HEK293 (cell line): ENCODE measurements at regions not wholly inside any gene's neighbourhood (a gene's known extent, or its start where the extent isn't known, plus 50 kb on each side); places are given as distances from the start of the nearest gene placed in this dataset.
"Not testable (repeated sequence)": the region's sequence is repeated elsewhere in the genome, so short reads cannot be mapped to it uniquely, and the experiment has no call there.

ENCODE experiments used
- CTCF ChIA-PET: fragments of 350-600 bp; formaldehyde crosslinking; extraction: SDS; loops from one replicate; lab custom pipeline; 2021; ENCODE audit warnings: antibody characterized with exemption; lab: Yijun Ruan, JAX
- POLR2A ChIA-PET: fragments of 300-600 bp; formaldehyde crosslinking; extraction: SDS; loops from one replicate; lab custom pipeline; 2020; ENCODE audit warnings: antibody characterized with exemption, inconsistent platforms; lab: Yijun Ruan, JAX
- H3K27ac ChIP-seq: fragments of 200-500 bp; sonication (Bioruptor generic); 2 replicates; pipeline ENCODE4 v1.5.1; 2014; ENCODE audit warnings: low read depth, low read length, control low read depth, inconsistent platforms; ENCODE audit errors: extremely low read depth
- H3K36me3 ChIP-seq, 2 experiments: fragments of 200-500 bp in 1 of 2; sonication (Bioruptor generic) in 1 of 2; 1 replicate in 1 of 2; 2 replicates in 1 of 2; pipeline ENCODE4 v1.5.1; 2014 to 2017; ENCODE audit warnings: inconsistent platforms in 2 of 2, low read length in 2 of 2; ENCODE audit not compliant: control insufficient read depth in 2 of 2, insufficient read depth in 1 of 2
- H3K4me1 ChIP-seq: fragments of 200-500 bp; sonication (Bioruptor generic); 2 replicates; pipeline ENCODE4 v1.5.1; 2014; ENCODE audit warnings: mild to moderate bottlenecking, low read length, inconsistent platforms; ENCODE audit not compliant: control insufficient read depth, insufficient read depth
- H3K4me3 ChIP-seq: 2 replicates; pipeline ENCODE4 v1.5.1; 2011; ENCODE audit warnings: low read depth, mild to moderate bottlenecking, control low read depth, low read length, moderate library complexity
- H3K9me3 ChIP-seq: fragments of 200-500 bp; sonication (Bioruptor generic); 2 replicates; pipeline ENCODE4 v1.5.1; 2014; ENCODE audit warnings: low read depth, low read length, inconsistent platforms; ENCODE audit not compliant: control insufficient read depth, insufficient read depth
- EGR2 ChIP-seq: fragments of 450-650 bp; formaldehyde crosslinking; IDR thresholded peaks from 2 replicates; pipeline ENCODE4 v1.5.1; 2016; ENCODE audit warnings: low read depth, missing biosample characterization, missing genetic modification characterization
- GLIS2 ChIP-seq: fragments of 450-650 bp; formaldehyde crosslinking; IDR thresholded peaks from 2 replicates; pipeline ENCODE4 v1.5.1; 2016; ENCODE audit warnings: missing biosample characterization, missing genetic modification characterization
- HOXC10 ChIP-seq: sonication (generic); formaldehyde crosslinking; IDR thresholded peaks from 2 replicates; pipeline ENCODE4 v1.8.1; 2023; ENCODE audit warnings: mild to moderate bottlenecking, missing genetic modification reagents
- KLF10 ChIP-seq: fragments of 450-650 bp; IDR thresholded peaks from 2 replicates; pipeline ENCODE4 v1.5.1; 2018; ENCODE audit warnings: missing biosample characterization, mild to moderate bottlenecking, missing genetic modification characterization
- SP3 ChIP-seq: fragments of 450-650 bp; formaldehyde crosslinking; IDR thresholded peaks from 2 replicates; pipeline ENCODE4 v1.5.1; 2016; ENCODE audit warnings: missing biosample characterization, missing genetic modification characterization
- ZBTB49 ChIP-seq: fragments of 450-650 bp; formaldehyde crosslinking; IDR thresholded peaks from 2 replicates; pipeline ENCODE4 v1.5.1; 2016; ENCODE audit warnings: missing biosample characterization, missing genetic modification characterization, low read depth
- ZBTB6 ChIP-seq: fragments of 450-650 bp; formaldehyde crosslinking; IDR thresholded peaks from 2 replicates; pipeline ENCODE4 v1.5.1; 2017; ENCODE audit warnings: missing biosample characterization, missing genetic modification characterization
- ZBTB8A ChIP-seq: fragments of 450-650 bp; formaldehyde crosslinking; IDR thresholded peaks from 2 replicates; pipeline ENCODE4 v1.5.1; 2016; ENCODE audit warnings: missing biosample characterization, missing genetic modification characterization
- ZFP69B ChIP-seq: fragments of 450-650 bp; formaldehyde crosslinking; IDR thresholded peaks from 2 replicates; pipeline ENCODE4 v1.5.1; 2016; ENCODE audit warnings: missing biosample characterization, missing genetic modification characterization
- ZNF157 ChIP-seq: fragments of 450-650 bp; formaldehyde crosslinking; IDR thresholded peaks from 2 replicates; pipeline ENCODE4 v1.5.1; 2016; ENCODE audit warnings: missing biosample characterization, missing genetic modification characterization
- ZNF266 ChIP-seq: fragments of 450-650 bp; formaldehyde crosslinking; IDR thresholded peaks from 2 replicates; pipeline ENCODE4 v1.5.1; 2016; ENCODE audit warnings: missing biosample characterization, missing genetic modification characterization, low read depth
- ZNF561 ChIP-seq: fragments of 450-650 bp; IDR thresholded peaks from 2 replicates; pipeline ENCODE4 v1.5.1; 2018; ENCODE audit warnings: missing biosample characterization, missing genetic modification characterization, borderline replicate concordance
- ZNF777 ChIP-seq: fragments of 450-650 bp; formaldehyde crosslinking; IDR thresholded peaks from 2 replicates; pipeline ENCODE4 v1.5.1; 2017; ENCODE audit warnings: missing biosample characterization, missing genetic modification characterization, borderline replicate concordance
- ZNF792 ChIP-seq: fragments of 450-650 bp; formaldehyde crosslinking; IDR thresholded peaks from 2 replicates; pipeline ENCODE4 v1.5.1; 2016; ENCODE audit warnings: missing biosample characterization, missing genetic modification characterization
- ZNF843 ChIP-seq: fragments of 450-650 bp; formaldehyde crosslinking; IDR thresholded peaks from 2 replicates; pipeline ENCODE4 v1.5.1; 2016; ENCODE audit warnings: missing biosample characterization, missing genetic modification characterization
- ZSCAN30 ChIP-seq: fragments of 450-650 bp; IDR thresholded peaks from 2 replicates; pipeline ENCODE4 v1.5.1; 2018; ENCODE audit warnings: missing biosample characterization, mild to moderate bottlenecking, missing genetic modification characterization, moderate library complexity
- TF ChIP-seq, protein P1 (sequence below): fragments of 450-650 bp; formaldehyde crosslinking; IDR thresholded peaks from 2 replicates; pipeline ENCODE4 v1.5.1; 2016; ENCODE audit warnings: missing biosample characterization, missing genetic modification characterization, borderline replicate concordance
- TF ChIP-seq, protein P2 (sequence below): fragments of 450-650 bp; formaldehyde crosslinking; IDR thresholded peaks from 2 replicates; pipeline ENCODE4 v1.5.1; 2016; ENCODE audit warnings: missing biosample characterization, missing genetic modification characterization
- TF ChIP-seq, protein P3 (sequence below): fragments of 450-650 bp; formaldehyde crosslinking; IDR thresholded peaks from 2 replicates; pipeline ENCODE4 v1.5.1; 2016; ENCODE audit warnings: missing biosample characterization, missing genetic modification characterization

DNA sequence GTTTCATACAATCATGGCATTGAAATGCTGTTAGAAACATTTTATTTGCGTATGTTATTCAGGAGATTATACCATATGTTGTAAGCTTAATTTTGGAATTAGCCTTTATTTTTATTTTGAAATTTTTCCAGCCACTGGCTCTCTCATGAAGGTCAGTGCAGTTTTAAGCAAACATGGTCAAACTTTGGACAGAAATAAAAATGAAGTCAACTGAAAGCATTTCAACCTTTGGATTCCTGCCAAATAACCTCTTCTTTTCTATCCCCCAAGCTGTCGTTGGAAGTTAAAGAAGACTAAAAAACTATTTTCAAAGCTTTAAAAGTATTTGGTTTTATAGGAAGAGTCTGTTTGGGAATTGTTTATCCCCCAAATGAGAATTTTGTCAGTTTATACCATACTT is 846.6 kb downstream of the MCTP2 start:
- Histone ChIP-seq H3K36me3 (no peaks in the 10 kb centered on the region), H3K9me3 (no peaks in the 10 kb centered on the region), H3K4me3 (no peak overlapping the region), H3K4me1 (no peaks in the 10 kb centered on the region), H3K27ac (no peak overlapping the region)
- CTCF ChIA-PET: interaction anchor here (1.3 kb wide), 1 partner anchor 53 kb away, joined by 8 read pairs; no protein-coding TSS in a partner anchor
- POLR2A ChIA-PET: no interaction called here
- TF ChIP-seq, protein P1, sequence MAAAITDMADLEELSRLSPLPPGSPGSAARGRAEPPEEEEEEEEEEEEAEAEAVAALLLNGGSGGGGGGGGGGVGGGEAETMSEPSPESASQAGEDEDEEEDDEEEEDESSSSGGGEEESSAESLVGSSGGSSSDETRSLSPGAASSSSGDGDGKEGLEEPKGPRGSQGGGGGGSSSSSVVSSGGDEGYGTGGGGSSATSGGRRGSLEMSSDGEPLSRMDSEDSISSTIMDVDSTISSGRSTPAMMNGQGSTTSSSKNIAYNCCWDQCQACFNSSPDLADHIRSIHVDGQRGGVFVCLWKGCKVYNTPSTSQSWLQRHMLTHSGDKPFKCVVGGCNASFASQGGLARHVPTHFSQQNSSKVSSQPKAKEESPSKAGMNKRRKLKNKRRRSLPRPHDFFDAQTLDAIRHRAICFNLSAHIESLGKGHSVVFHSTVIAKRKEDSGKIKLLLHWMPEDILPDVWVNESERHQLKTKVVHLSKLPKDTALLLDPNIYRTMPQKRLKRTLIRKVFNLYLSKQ (tag by site-specific recombination): no peak
- no peak for TF ChIP-seq ZBTB49

- H3K36me3 ChIP-seq, H3K9me3 ChIP-seq, POLR2A ChIA-PET, H3K4me3 ChIP-seq, CTCF ChIA-PET, H3K4me1 ChIP-seq, H3K27ac ChIP-seq: not testable (repeated sequence)
Observed at GRCh38 chr15:95080228-95080627, 848.9 kb downstream of the MCTP2 start.

DNA sequence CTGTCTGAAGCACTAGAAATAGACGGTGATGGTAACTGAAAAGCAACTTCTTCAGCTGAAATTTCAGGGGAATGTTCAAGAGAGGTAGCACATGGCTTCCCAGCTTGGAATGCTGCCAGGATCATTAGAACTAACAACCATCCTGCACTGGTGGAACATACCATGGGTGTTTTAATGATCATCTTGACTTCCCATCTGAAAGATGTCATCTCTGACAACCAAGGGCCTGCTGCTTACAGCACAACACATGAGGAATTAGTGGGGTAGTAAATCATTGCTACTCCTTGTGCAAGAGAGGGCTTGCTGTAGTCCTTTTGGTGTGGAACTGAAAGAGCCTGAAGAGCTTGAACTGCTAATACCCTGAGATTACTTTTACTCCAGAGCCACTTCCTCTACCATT is 853.7 kb downstream of the MCTP2 start:
- POLR2A ChIA-PET: no interaction called here
- Histone ChIP-seq H3K9me3 (no peaks in the 10 kb centered on the region), H3K27ac (no peak overlapping the region), H3K36me3 (no peaks in the 10 kb centered on the region), H3K4me3 (no peak overlapping the region), H3K4me1 (peaks cover 12% of the 10 kb centered on the region)
- CTCF ChIA-PET: interaction anchor here (0.9 kb wide), 1 partner anchor 8 kb away, joined by 3 read pairs; no protein-coding TSS in a partner anchor
- TF ChIP-seq ZNF561: no peak
- no peak for TF ChIP-seq ZFP69B (tag by site-specific recombination)
- no peak for TF ChIP-seq ZSCAN30
- TF ChIP-seq ZNF157 (tag by site-specific recombination): no peak
- TF ChIP-seq HOXC10 (CRISPR knock-in tag): no peak
- TF ChIP-seq, protein P2, sequence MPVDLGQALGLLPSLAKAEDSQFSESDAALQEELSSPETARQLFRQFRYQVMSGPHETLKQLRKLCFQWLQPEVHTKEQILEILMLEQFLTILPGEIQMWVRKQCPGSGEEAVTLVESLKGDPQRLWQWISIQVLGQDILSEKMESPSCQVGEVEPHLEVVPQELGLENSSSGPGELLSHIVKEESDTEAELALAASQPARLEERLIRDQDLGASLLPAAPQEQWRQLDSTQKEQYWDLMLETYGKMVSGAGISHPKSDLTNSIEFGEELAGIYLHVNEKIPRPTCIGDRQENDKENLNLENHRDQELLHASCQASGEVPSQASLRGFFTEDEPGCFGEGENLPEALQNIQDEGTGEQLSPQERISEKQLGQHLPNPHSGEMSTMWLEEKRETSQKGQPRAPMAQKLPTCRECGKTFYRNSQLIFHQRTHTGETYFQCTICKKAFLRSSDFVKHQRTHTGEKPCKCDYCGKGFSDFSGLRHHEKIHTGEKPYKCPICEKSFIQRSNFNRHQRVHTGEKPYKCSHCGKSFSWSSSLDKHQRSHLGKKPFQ (tag by site-specific recombination): no peak
- no peak for TF ChIP-seq ZNF843 (tag by site-specific recombination)
- TF ChIP-seq, protein P3, sequence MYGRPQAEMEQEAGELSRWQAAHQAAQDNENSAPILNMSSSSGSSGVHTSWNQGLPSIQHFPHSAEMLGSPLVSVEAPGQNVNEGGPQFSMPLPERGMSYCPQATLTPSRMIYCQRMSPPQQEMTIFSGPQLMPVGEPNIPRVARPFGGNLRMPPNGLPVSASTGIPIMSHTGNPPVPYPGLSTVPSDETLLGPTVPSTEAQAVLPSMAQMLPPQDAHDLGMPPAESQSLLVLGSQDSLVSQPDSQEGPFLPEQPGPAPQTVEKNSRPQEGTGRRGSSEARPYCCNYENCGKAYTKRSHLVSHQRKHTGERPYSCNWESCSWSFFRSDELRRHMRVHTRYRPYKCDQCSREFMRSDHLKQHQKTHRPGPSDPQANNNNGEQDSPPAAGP (tag by site-specific recombination): no peak
- TF ChIP-seq ZNF266 (tag by site-specific recombination): no peak
- no peak for TF ChIP-seq GLIS2 (tag by site-specific recombination)
- TF ChIP-seq SP3 (tag by site-specific recombination): no peak
- no peak for TF ChIP-seq KLF10 (tag by site-specific recombination)
- no peak for TF ChIP-seq ZNF792 (tag by site-specific recombination)
- no peak for TF ChIP-seq ZBTB8A (tag by site-specific recombination)
- no peak for TF ChIP-seq ZNF777 (tag by site-specific recombination)
- no peak for TF ChIP-seq ZBTB6 (tag by site-specific recombination)
- TF ChIP-seq EGR2 (tag by site-specific recombination): no peak
